Endothelial cell of umbilical vein (primary cell): ENCODE measurements at regions not wholly inside any gene's neighbourhood (a gene's known extent, or its start where the extent isn't known, plus 50 kb on each side); places are given as distances from the start of the nearest gene placed in this dataset.

Source experiments
- CTCF ChIP-seq, 2 donors: IDR thresholded peaks; 1 replicate in 1 of 2; 2 replicates in 1 of 2; pipeline ENCODE4 v1.5.1; 2011; ENCODE audit warnings: low read length in 2 of 2, mild to moderate bottlenecking in 2 of 2, moderate library complexity in 2 of 2, control low read depth in 1 of 2, inconsistent platforms in 1 of 2, low read depth in 1 of 2; ENCODE audit not compliant: insufficient read depth in 1 of 2; ENCODE audit errors: extremely low read depth in 1 of 2
- EZH2 ChIP-seq: IDR thresholded peaks from 2 replicates; pipeline ENCODE4 v1.6.1; 2012; ENCODE audit warnings: borderline replicate concordance, low read depth, mild to moderate bottlenecking, moderate library complexity, low read length, inconsistent platforms; ENCODE audit not compliant: severe bottlenecking
- FOS ChIP-seq: IDR thresholded peaks from 2 replicates; pipeline ENCODE4 v1.6.1; 2011; ENCODE audit warnings: mild to moderate bottlenecking, low read length, moderate library complexity, borderline replicate concordance; ENCODE audit not compliant: insufficient read depth
- GATA2 ChIP-seq: IDR thresholded peaks from 2 replicates; pipeline ENCODE4 v1.7.0; 2011; ENCODE audit warnings: low read depth, mild to moderate bottlenecking, moderate library complexity, mixed read lengths, low read length; ENCODE audit not compliant: insufficient read length, insufficient read depth
- JUN ChIP-seq: IDR thresholded peaks from 2 replicates; pipeline ENCODE4 v1.6.1; 2011; ENCODE audit warnings: borderline replicate concordance, low read depth; ENCODE audit not compliant: insufficient read length, insufficient read depth
- MAX ChIP-seq: IDR thresholded peaks from 2 replicates; pipeline ENCODE4 v1.6.1; 2011; ENCODE audit not compliant: insufficient read depth, insufficient read length
- POLR2A ChIP-seq: IDR thresholded peaks from 2 replicates; pipeline ENCODE4 v1.6.1; 2012; ENCODE audit warnings: low read depth, mild to moderate bottlenecking, control low read depth, low read length
- POLR2AphosphoS5 ChIP-seq: IDR thresholded peaks from 2 replicates; pipeline ENCODE4 v1.6.1; 2012; ENCODE audit warnings: low read depth, mild to moderate bottlenecking, control low read depth, low read length, moderate library complexity; ENCODE audit not compliant: insufficient read depth

DNA sequence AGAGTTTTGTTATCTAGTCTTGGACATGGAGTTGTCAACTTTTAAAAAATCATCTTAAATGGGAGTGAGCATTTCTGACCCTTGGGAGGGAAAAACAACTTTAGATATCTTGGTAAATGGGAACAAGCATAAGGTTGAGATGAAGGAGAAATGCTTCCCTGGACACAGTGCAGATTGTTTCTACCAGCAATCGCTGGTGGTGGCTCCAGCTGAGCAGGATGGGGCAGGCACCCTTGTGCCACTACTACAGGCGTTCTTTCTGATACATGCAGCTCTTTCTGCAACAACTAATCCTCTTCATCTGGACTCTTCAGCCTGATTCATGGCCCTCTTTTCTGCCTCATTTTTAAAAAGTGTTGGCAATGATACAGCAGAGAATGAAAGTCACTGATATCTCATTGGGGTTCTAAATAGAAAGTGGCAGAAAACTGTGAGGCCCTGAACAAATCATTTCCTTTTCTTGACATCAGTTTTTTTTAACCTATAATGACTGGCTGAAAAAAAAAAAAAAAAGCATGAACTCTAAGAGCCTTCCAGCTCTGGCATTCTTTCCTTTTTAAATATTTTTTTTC lies 409.4 kb upstream of the PTGER4 start:
- TF ChIP-seq POLR2A = no peak
- TF ChIP-seq CTCF (IDR thresholded peaks at IDR 0.05; ENCODE audit: extremely low read depth in 1 of 2, insufficient read depth in 1 of 2, low read depth in 1 of 2, low read length in 2 of 2) = no peak
- TF ChIP-seq EZH2 = no peak
- TF ChIP-seq JUN = no peak
- TF ChIP-seq POLR2AphosphoS5 = no peak
- no peak for TF ChIP-seq FOS
- TF ChIP-seq GATA2 = no peak
- no peak for TF ChIP-seq MAX
